AG04450 (cell line): ENCODE measurements at regions not wholly inside any gene's neighbourhood (a gene's known extent, or its start where the extent isn't known, plus 50 kb on each side); places are given as distances from the start of the nearest gene placed in this dataset.

Experiments
- CTCF ChIA-PET: fragments of 300-600, 350-600 bp; formaldehyde crosslinking; extraction: SDS; loops from one replicate; lab custom pipeline; 2022; ENCODE audit warnings: antibody characterized with exemption, inconsistent platforms; lab: Charles Lee
- POLR2A ChIA-PET: fragments of 350-600 bp; formaldehyde crosslinking; extraction: SDS; loops from one replicate; lab custom pipeline; 2021; ENCODE audit warnings: antibody characterized with exemption, inconsistent platforms; lab: Yijun Ruan, JAX
- DNase-seq: peaks from one replicate; pipeline ENCODE4 v3.0.0-alpha.2; 2011; ENCODE audit warnings: low read depth, low spot score
- H3K27ac ChIP-seq: one replicate; pipeline ENCODE4 v1.5.1; 2012; ENCODE audit warnings: low read depth, low read length, control low read depth
- H3K27me3 ChIP-seq: one replicate; pipeline ENCODE4 v1.6.0; 2012; ENCODE audit warnings: low read length; ENCODE audit not compliant: control insufficient read depth, insufficient read depth
- H3K4me3 ChIP-seq: 2 replicates; pipeline ENCODE4 v1.5.1; 2011; ENCODE audit warnings: mild to moderate bottlenecking, low read depth, low read length, control low read depth
- H3K9me3 ChIP-seq: 2 replicates; pipeline ENCODE4 v1.5.1; 2012; ENCODE audit warnings: low read length; ENCODE audit not compliant: control insufficient read depth, insufficient read depth
- TF ChIP-seq, protein P1 (sequence below): IDR thresholded peaks from 2 replicates; pipeline ENCODE4 v1.5.1; 2011; ENCODE audit warnings: low read depth, low read length, control low read depth, inconsistent platforms

DNA sequence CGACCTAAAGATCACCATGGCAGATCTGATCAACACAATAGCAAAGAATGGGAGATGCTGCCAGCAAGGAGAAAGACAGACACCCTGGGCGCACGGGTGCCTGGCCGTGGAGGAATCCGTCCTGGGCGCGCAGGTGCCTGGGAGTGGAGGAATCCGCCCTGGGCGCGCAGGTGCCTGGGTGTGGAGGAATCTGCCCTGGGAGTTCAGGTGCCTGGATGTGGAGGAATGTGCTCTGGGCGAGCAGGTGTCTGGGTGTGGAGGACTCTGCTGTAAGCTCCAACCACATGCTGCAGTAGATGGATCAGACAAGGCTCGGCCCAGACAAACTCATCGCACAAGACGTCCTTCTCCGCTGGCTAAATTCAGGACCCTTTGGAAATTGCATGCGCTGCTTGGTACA is 346.3 kb upstream of the ADARB2 start:
- DNase-seq = no peak
- no peak overlapping the region for H3K27ac ChIP-seq
- peaks cover 40% of the 10 kb centered on the region for H3K9me3 ChIP-seq
- TF ChIP-seq, protein P1, sequence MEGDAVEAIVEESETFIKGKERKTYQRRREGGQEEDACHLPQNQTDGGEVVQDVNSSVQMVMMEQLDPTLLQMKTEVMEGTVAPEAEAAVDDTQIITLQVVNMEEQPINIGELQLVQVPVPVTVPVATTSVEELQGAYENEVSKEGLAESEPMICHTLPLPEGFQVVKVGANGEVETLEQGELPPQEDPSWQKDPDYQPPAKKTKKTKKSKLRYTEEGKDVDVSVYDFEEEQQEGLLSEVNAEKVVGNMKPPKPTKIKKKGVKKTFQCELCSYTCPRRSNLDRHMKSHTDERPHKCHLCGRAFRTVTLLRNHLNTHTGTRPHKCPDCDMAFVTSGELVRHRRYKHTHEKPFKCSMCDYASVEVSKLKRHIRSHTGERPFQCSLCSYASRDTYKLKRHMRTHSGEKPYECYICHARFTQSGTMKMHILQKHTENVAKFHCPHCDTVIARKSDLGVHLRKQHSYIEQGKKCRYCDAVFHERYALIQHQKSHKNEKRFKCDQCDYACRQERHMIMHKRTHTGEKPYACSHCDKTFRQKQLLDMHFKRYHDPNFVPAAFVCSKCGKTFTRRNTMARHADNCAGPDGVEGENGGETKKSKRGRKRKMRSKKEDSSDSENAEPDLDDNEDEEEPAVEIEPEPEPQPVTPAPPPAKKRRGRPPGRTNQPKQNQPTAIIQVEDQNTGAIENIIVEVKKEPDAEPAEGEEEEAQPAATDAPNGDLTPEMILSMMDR = no peak
- POLR2A ChIA-PET = no interaction called here
- H3K4me3 ChIP-seq = no peak overlapping the region
- H3K27me3 ChIP-seq = no peaks in the 10 kb centered on the region
- CTCF ChIA-PET = no interaction called here

DNA sequence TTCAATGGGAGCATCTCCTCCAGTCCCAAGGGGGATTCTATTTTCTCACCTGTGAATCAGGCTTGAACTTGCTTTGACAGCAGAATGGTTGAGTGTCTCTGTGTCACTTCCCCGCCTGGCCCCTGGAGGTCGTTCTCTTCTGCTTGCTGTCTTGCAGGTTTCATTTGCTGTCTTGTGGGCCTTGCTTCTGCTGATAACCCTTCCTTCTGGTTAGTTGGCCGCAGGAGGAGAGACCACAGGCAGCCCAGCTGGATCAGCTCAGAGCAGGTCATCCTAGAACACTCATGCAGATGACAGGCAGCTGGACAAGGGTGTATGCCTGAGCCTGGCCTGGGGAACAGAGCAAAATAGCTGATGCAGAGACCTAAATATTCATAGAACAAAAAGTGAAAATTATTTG is 344.2 kb upstream of the ADARB2 start:
- Histone ChIP-seq H3K27me3 (no peaks in the 10 kb centered on the region), H3K9me3 (peaks cover 40% of the 10 kb centered on the region), H3K27ac (no peak overlapping the region), H3K4me3 (no peak overlapping the region)
- ChIA-PET CTCF (no interaction called here), POLR2A (no interaction called here)
- DNase-seq = no peak
- TF ChIP-seq, protein P1 = no peak

DNA sequence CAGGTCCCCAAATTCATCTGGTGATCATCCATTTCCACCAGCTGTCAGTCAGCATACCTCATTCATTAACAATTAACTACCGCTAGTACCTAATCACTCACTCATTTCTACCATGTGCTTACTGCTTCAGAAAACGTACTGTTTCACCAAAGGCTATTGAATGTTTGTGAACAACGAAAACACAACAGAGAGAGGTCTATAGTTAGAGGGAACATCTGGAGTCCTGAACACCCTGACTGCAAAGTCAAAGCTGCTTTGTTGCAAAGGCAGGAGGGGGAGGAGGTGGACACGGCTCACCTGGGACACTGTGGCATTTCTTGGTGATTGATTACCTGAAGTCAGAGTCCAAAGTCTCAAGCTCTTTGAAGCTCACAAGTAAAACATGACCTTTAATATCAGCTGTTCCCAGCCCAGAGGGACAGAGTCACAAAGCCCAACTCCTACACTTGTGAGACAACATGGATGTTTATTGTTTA is 342.3 kb upstream of the ADARB2 start:
- DNase-seq = no peak
- no peak overlapping the region for H3K27ac ChIP-seq
- TF ChIP-seq, protein P1 = no peak
- H3K9me3 ChIP-seq = peaks cover 44% of the 10 kb centered on the region
- ChIA-PET POLR2A (no interaction called here), CTCF (no interaction called here)
- no peak overlapping the region for H3K4me3 ChIP-seq
- no peaks in the 10 kb centered on the region for H3K27me3 ChIP-seq

DNA sequence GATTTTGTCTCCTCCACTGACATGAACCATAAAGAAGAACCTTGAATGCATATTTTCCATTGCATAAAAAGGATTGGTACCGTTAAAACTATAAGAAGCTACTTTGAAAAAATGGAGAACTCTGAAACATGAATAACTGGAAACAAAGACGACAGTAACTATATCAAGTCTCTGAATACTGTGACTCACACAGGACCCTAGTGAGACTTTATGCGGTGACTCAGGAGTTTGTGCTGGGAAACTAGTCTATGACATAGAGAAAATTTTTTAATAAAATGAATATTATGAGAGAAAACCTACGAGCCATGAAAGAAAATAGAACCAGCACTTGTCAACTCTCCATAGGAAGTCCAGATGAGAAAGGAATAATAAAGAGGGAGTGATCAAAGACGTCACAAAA is 339.9 kb upstream of the ADARB2 start:
- CTCF ChIA-PET = no interaction called here
- Histone ChIP-seq H3K27ac (no peak overlapping the region), H3K27me3 (no peaks in the 10 kb centered on the region), H3K4me3 (no peak overlapping the region), H3K9me3 (peaks cover 32% of the 10 kb centered on the region)
- no peak for DNase-seq
- TF ChIP-seq, protein P1 = no peak
- POLR2A ChIA-PET = no interaction called here

DNA sequence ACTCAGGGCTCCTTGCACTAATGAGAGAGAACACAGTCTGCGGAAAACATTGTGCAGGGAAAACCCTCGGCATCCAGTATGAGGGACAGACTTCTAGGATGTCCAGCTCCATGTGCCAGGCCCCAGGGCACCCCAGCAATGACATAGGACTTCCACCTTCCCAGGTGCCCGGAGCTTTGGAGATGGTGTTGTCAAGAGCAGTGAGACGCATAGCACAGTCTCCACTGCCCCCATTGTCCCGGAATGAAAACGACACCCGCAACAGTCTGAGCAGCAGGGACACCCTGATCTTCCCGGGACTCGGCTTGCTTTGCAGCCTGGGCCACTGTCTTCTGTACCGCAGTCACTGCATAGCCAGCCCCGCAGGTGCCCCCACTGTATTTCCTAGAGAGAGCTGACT is 339.2 kb upstream of the ADARB2 start:
- ChIA-PET CTCF (no interaction called here), POLR2A (no interaction called here)
- H3K27ac ChIP-seq = no peak overlapping the region
- H3K4me3 ChIP-seq = no peak overlapping the region
- DNase-seq = no peak
- H3K9me3 ChIP-seq = peaks cover 30% of the 10 kb centered on the region
- no peaks in the 10 kb centered on the region for H3K27me3 ChIP-seq
- TF ChIP-seq, protein P1 = no peak
